DND-41 (cell line): ENCODE measurements at regions not wholly inside any gene's neighbourhood (a gene's known extent, or its start where the extent isn't known, plus 50 kb on each side); places are given as distances from the start of the nearest gene placed in this dataset.

Experiments
- ATAC-seq: fragments of 200-7000 bp; cut with Tn5 transposase; 3 replicates; pipeline ENCODE4 v1.9.1; 2021; ENCODE audit warnings: low read depth; ENCODE audit not compliant: insufficient read depth
- DNase-seq: peaks from one replicate; pipeline ENCODE4 v3.0.0-alpha.2; 2020
- H2AFZ ChIP-seq: 2 replicates; pipeline ENCODE4 v1.6.0; 2012; ENCODE audit warnings: low read depth, low read length
- H3K27ac ChIP-seq: 2 replicates; pipeline ENCODE4 v1.5.1; 2012; ENCODE audit warnings: low read length, inconsistent platforms
- H3K27me3 ChIP-seq: fragments of 200-600 bp; sonication (generic); 2 replicates; pipeline ENCODE4 v1.6.0; 2012; ENCODE audit warnings: low read length, mild to moderate bottlenecking, inconsistent platforms; ENCODE audit not compliant: insufficient read depth, poor library complexity
- H3K36me3 ChIP-seq: 2 replicates; pipeline ENCODE4 v1.5.1; 2012; ENCODE audit warnings: low read length, inconsistent platforms; ENCODE audit not compliant: insufficient read depth
- H3K4me1 ChIP-seq: 2 replicates; pipeline ENCODE4 v1.5.1; 2012; ENCODE audit warnings: mild to moderate bottlenecking, low read length; ENCODE audit not compliant: insufficient read depth
- H3K4me2 ChIP-seq: 2 replicates; pipeline ENCODE4 v1.6.0; 2012; ENCODE audit warnings: mild to moderate bottlenecking, moderate library complexity, low read length, inconsistent platforms; ENCODE audit not compliant: insufficient read depth
- H3K4me3 ChIP-seq, 2 experiments: fragments of 200-600 bp in 1 of 2; shearing (Covaris generic) in 1 of 2; 2 replicates each; pipeline ENCODE4 v1.5.1; 2012 to 2016; ENCODE audit warnings: inconsistent platforms in 2 of 2, low read length in 2 of 2, mild to moderate bottlenecking in 2 of 2, low read depth in 1 of 2, moderate library complexity in 1 of 2
- H3K79me2 ChIP-seq: 2 replicates; pipeline ENCODE4 v1.6.0; 2012; ENCODE audit warnings: low read length, inconsistent platforms; ENCODE audit not compliant: insufficient read depth
- H3K9ac ChIP-seq: 2 replicates; pipeline ENCODE4 v1.6.0; 2012; ENCODE audit warnings: low read depth, mild to moderate bottlenecking, inconsistent platforms, low read length, moderate library complexity
- H3K9me3 ChIP-seq: 2 replicates; pipeline ENCODE4 v1.5.1; 2012; ENCODE audit warnings: low read length, moderate library complexity, mild to moderate bottlenecking, inconsistent platforms; ENCODE audit not compliant: insufficient read depth, severe bottlenecking
- H4K20me1 ChIP-seq: 2 replicates; pipeline ENCODE4 v1.6.0; 2012; ENCODE audit warnings: low read length; ENCODE audit not compliant: insufficient read depth
- EZH2 ChIP-seq: IDR thresholded peaks from 3 replicates; pipeline ENCODE4 v1.6.1; 2012; ENCODE audit warnings: borderline replicate concordance, low read depth, mild to moderate bottlenecking, moderate library complexity, low read length, inconsistent platforms; ENCODE audit not compliant: severe bottlenecking
- TF ChIP-seq, protein P1 (sequence below): IDR thresholded peaks from 2 replicates; pipeline ENCODE4 v1.5.1; 2012; ENCODE audit warnings: borderline replicate concordance, low read length, moderate library complexity, mild to moderate bottlenecking; ENCODE audit not compliant: poor library complexity, severe bottlenecking; ENCODE audit errors: extremely low read depth

DNA sequence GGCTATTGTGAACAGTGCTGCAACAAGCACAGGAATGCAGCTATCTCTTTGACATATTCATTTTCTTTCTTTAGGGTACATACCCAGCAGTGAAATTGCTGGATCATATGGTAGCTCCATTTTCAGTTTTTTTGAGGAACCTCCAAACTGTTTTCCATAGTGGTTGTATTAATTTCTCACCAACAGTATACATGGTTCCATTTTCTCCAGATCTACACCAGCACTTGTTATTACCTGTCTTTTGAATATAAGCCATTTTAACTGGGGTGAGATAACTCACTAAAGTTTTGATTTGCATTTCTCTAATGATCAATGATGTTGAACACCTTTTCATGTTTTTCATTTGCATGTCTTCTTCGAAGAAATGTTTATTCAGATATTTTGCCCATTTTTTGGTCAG is 241.1 kb upstream of the AGTR2 start:
- Histone ChIP-seq H4K20me1 (no peaks in the 10 kb centered on the region), H3K4me3 (no peak overlapping the region), H3K79me2 (no peaks in the 10 kb centered on the region), H3K36me3 (no peaks in the 10 kb centered on the region), H3K4me2 (no peak overlapping the region), H3K4me1 (no peaks in the 10 kb centered on the region), H3K27me3 (no peaks in the 10 kb centered on the region), H2AFZ (no peak overlapping the region), H3K9me3 (no peaks in the 10 kb centered on the region), H3K9ac (no peak overlapping the region), H3K27ac (no peak overlapping the region)
- DNase-seq: no peak
- no peak for ATAC-seq
- TF ChIP-seq, protein P1, sequence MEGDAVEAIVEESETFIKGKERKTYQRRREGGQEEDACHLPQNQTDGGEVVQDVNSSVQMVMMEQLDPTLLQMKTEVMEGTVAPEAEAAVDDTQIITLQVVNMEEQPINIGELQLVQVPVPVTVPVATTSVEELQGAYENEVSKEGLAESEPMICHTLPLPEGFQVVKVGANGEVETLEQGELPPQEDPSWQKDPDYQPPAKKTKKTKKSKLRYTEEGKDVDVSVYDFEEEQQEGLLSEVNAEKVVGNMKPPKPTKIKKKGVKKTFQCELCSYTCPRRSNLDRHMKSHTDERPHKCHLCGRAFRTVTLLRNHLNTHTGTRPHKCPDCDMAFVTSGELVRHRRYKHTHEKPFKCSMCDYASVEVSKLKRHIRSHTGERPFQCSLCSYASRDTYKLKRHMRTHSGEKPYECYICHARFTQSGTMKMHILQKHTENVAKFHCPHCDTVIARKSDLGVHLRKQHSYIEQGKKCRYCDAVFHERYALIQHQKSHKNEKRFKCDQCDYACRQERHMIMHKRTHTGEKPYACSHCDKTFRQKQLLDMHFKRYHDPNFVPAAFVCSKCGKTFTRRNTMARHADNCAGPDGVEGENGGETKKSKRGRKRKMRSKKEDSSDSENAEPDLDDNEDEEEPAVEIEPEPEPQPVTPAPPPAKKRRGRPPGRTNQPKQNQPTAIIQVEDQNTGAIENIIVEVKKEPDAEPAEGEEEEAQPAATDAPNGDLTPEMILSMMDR: no peak
- no peak for TF ChIP-seq EZH2

DNA sequence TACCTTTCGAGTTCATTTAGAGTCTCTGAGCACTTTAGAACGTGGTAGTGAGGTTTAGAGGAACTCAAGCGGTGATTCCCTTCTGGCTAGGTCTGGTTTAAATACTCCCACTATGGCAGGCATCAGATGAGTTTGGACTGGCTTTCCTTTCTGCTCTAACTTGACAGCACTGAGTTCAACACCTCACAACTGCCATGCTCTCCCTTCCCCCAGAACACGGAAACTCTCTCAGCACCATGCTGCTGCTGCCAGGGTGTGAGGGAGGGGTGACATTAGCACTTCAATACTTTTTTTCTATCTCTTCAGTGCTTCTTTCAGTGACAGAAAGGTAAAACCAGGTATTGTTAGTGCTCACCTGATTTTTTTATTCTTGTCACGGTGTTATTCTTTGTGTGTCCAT is 234.5 kb upstream of the AGTR2 start:
- Histone ChIP-seq H3K4me2 (no peak overlapping the region), H3K4me1 (no peaks in the 10 kb centered on the region), H3K9me3 (no peaks in the 10 kb centered on the region), H3K4me3 (no peak overlapping the region), H4K20me1 (no peaks in the 10 kb centered on the region), H3K79me2 (no peaks in the 10 kb centered on the region), H2AFZ (no peak overlapping the region), H3K27me3 (no peaks in the 10 kb centered on the region), H3K9ac (no peak overlapping the region), H3K27ac (no peak overlapping the region), H3K36me3 (no peaks in the 10 kb centered on the region)
- no peak for DNase-seq
- ATAC-seq: no peak
- TF ChIP-seq, protein P1: no peak
- no peak for TF ChIP-seq EZH2

DNA sequence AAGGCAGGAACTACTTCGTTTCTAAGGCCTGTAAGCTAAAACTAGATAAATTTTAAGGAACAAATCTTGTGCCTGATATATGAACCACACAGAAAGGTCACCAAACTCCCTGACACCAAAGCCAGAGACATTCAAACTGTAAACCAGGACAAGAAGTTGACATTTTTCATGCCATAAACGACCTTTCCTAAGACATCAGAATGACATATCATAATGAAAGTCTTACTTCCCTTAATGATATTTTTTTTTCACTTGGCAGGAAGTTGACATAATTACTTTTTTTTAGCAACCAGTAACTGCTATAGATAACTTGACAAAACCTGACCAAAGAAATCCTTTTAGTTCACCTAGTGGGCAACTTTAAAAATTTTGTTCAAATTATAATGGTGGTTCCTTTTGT is 231.5 kb upstream of the AGTR2 start:
- Histone ChIP-seq H3K79me2 (no peaks in the 10 kb centered on the region), H3K27ac (no peak overlapping the region), H3K36me3 (no peaks in the 10 kb centered on the region), H3K9ac (no peak overlapping the region), H3K4me2 (no peak overlapping the region), H3K27me3 (no peaks in the 10 kb centered on the region), H2AFZ (no peak overlapping the region), H3K4me3 (no peak overlapping the region), H3K4me1 (no peaks in the 10 kb centered on the region), H3K9me3 (no peaks in the 10 kb centered on the region), H4K20me1 (no peaks in the 10 kb centered on the region)
- no peak for DNase-seq
- no peak for ATAC-seq
- TF ChIP-seq EZH2: no peak
- TF ChIP-seq, protein P1: no peak

DNA sequence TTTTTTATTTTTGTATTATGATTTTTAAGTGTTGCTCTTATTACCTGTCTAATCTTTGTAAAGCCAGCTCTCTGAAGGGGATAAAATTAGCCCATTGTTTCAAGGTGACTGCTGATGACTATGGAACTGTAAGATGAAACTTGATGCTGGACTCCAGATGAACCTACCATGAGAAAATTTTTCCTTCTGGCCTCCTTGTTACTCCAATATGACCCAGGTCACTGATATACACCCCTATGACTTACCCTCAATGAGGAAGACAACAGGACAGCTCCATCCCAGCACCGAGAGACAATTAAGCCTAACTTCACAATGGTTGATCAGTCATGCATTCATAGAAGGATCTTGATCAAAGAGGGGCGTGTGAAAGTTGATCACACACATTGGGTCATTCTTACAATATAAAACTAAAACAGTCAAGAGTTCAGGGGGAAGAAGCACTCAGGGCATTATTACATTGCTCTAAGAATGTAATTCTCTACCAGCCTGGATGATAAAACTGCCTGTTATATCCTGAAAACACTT is 230.8 kb upstream of the AGTR2 start:
- H3K27ac ChIP-seq: no peak overlapping the region
- no peaks in the 10 kb centered on the region for H3K4me1 ChIP-seq
- H3K4me2 ChIP-seq: no peak overlapping the region
- no peaks in the 10 kb centered on the region for H3K27me3 ChIP-seq
- no peak overlapping the region for H2AFZ ChIP-seq
- no peak overlapping the region for H3K9ac ChIP-seq
- no peaks in the 10 kb centered on the region for H3K9me3 ChIP-seq
- no peak overlapping the region for H3K4me3 ChIP-seq
- ATAC-seq: no peak
- H3K79me2 ChIP-seq: no peaks in the 10 kb centered on the region
- DNase-seq: no peak
- H4K20me1 ChIP-seq: no peaks in the 10 kb centered on the region
- no peaks in the 10 kb centered on the region for H3K36me3 ChIP-seq
- TF ChIP-seq EZH2: no peak
- TF ChIP-seq, protein P1: no peak
